Activated naive CD8-positive, alpha-beta T cell treated with anti-CD3 and anti-CD28 coated beads, Interleukin-2, amount 10 ng/mL, durations not matched to agents 7 days and 5 days (primary cell): ENCODE measurements at regions not wholly inside any gene's neighbourhood (a gene's known extent, or its start where the extent isn't known, plus 50 kb on each side); places are given as distances from the start of the nearest gene placed in this dataset.
"Not testable (repeated sequence)": the region's sequence is repeated elsewhere in the genome, so short reads cannot be mapped to it uniquely, and the experiment has no call there.

Experiments
- ATAC-seq: fragments of 150-1000 bp; cut with Tn5 transposase; one replicate; pipeline ENCODE4 v1.10.0; 2021; ENCODE audit warnings: low read depth, moderate library complexity
- POLR2A ChIA-PET: fragments of 350-600 bp; sonication (Branson Sonifier 250); formaldehyde crosslinking; loops from one replicate; lab custom pipeline; 2021; ENCODE audit warnings: antibody characterized with exemption; lab: Charles Lee
- DNase-seq: peaks from one replicate; pipeline ENCODE4 v3.0.0; 2021
- H3K27ac Mint-ChIP-seq: one replicate; pipeline ENCODE4 v1.8.0; 2022; ENCODE audit warnings: mild to moderate bottlenecking, mixed read lengths
- H3K27me3 Mint-ChIP-seq: one replicate; pipeline ENCODE4 v1.8.0; 2022; ENCODE audit warnings: mild to moderate bottlenecking, moderate library complexity, mixed read lengths
- H3K36me3 Mint-ChIP-seq: one replicate; pipeline ENCODE4 v1.8.0; 2021; ENCODE audit warnings: mild to moderate bottlenecking, mixed read lengths
- H3K4me1 Mint-ChIP-seq: one replicate; pipeline ENCODE4 v1.8.0; 2021; ENCODE audit warnings: mixed read lengths
- H3K4me3 Mint-ChIP-seq: one replicate; pipeline ENCODE4 v1.8.0; 2022; ENCODE audit warnings: mild to moderate bottlenecking, moderate library complexity, mixed read lengths
- H3K9me3 Mint-ChIP-seq: one replicate; pipeline ENCODE4 v1.8.0; 2021; ENCODE audit warnings: mixed read lengths

DNA sequence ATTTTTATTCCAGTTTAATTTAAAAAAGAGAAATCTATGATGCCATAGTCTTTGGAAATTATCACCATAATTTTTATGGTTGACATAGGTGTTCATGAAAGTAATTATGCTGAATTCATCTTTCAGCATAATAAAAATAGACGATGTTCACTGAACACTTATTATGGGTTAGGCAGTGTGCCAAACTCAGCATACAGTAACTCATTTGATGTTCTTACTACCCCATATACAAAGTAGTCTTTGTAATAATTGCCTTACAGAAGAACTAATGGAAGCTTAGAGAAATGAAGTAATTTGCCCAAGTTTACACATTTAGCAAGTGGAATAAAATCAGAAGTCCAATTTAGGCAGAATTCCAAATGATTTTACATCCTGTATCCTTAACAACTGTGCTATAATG is 852.2 kb upstream of the GOT2 start:
- DNase-seq, result no peak
- POLR2A ChIA-PET, result no interaction called here
- no peaks in the 10 kb centered on the region for H3K4me1 Mint-ChIP-seq
- peaks cover 2% of the 10 kb centered on the region for H3K9me3 Mint-ChIP-seq
- H3K27me3 Mint-ChIP-seq, result no peaks in the 10 kb centered on the region
- H3K36me3 Mint-ChIP-seq, result no peaks in the 10 kb centered on the region
- no peak for ATAC-seq
- H3K27ac Mint-ChIP-seq, result no peak overlapping the region
- no peak overlapping the region for H3K4me3 Mint-ChIP-seq

DNA sequence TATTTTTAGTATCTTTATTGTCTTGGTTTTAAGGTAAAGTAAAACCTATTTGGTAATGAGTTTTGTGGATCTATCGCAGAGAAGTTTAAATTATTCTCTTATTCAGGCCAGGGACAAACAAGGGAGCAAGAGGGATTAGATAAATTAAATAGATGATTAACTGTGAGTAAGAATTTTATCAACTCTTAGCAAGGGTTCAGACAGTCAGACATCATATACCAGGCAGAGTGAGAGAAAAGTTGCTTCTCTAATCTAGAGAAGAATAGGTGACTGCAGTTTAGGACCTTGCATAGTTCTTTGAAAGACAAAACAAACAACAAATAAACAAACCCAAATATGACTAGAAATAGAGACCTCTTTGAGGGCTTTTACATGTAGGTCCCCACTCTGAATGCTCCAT is 840.2 kb upstream of the GOT2 start:
- Mint-ChIP-seq H3K27me3 (no peaks in the 10 kb centered on the region), H3K27ac (no peak overlapping the region), H3K4me1 (no peaks in the 10 kb centered on the region), H3K4me3 (no peak overlapping the region), H3K9me3 (no peaks in the 10 kb centered on the region), H3K36me3 (no peaks in the 10 kb centered on the region)
- DNase-seq, result no peak
- POLR2A ChIA-PET, result no interaction called here
- ATAC-seq, result no peak

DNA sequence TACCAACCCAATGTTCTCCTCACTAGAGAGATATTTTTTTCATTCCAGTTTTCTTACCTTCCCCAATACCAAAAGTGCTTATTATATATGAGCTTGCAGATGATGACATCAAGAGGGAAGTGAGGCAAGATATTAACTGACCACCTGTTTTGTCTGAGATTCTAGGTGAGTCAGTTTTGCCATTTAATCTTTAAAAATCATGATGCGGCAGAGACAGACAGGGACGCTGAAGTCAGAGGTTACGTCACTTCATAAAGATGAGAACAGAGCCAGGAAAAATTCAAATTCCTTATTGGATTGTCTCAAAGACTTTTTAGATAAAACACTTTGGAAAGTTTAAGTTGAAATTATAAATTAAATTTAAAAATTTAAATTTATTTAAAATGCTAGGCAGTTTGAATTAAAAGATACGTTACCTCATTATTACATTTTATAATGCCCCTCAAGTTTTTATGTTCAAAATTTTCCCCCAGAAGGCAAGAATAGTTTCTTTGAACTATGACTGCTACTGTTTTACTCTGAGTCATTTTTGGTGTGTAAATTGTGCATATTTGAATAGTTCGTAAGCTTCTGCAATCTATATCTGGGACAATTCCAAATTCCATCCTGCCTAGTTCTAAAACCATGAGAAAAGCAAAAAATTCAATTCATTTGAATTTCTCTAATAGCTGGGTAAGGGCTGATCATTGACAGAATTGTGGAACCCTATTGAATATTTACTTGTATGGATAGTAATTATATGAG is 839.6 kb upstream of the GOT2 start:
- Mint-ChIP-seq H3K36me3 (no peaks in the 10 kb centered on the region), H3K4me1 (no peaks in the 10 kb centered on the region), H3K27ac (no peak overlapping the region), H3K9me3 (no peaks in the 10 kb centered on the region), H3K27me3 (no peaks in the 10 kb centered on the region), H3K4me3 (no peak overlapping the region)
- ATAC-seq (no peak), DNase-seq (no peak)
- POLR2A ChIA-PET, result no interaction called here

DNA sequence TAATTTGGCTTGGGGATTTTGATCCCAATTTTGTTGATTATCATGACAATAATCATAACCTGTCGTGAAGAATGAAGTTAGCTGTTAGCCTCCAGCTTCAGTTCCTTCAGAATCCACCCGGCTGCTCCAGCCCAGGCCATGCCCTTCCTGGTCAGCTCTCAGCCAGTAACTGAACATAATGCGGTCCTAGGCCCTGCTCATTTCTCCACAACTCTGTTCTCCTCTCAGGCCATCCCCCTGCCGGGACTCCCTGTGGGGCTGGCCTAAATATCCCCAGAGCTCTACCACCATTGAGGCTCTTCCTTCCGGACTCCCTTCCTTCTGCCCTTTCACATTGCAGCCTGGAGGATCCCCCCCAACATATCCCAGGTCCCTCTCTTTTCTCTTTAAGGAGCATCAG is 833.4 kb upstream of the GOT2 start:
- no peak overlapping the region for H3K4me3 Mint-ChIP-seq
- no peaks in the 10 kb centered on the region for H3K27me3 Mint-ChIP-seq
- H3K4me1 Mint-ChIP-seq, result no peaks in the 10 kb centered on the region
- H3K9me3 Mint-ChIP-seq, result peaks cover 2% of the 10 kb centered on the region
- POLR2A ChIA-PET, result no interaction called here
- no peak for DNase-seq
- H3K36me3 Mint-ChIP-seq, result no peaks in the 10 kb centered on the region
- no peak for ATAC-seq
- no peak overlapping the region for H3K27ac Mint-ChIP-seq

DNA sequence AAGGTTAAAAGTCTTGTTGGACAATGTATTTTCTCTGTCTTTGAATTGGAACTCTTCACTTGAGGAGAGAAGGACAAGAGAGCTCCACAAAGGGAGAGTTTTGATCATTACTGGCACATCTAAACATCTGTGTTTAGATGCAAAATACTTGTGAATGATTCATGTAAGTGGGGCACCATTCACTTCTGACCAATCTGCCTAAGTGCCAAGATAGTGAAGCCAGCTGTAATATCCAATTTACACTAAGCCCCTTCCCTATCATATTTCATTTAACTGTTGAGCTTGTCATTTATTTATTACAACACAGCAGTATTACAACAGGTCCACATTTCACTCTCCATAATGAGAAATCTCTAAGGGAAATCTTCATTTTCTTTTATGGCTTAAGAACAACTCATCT is 832.3 kb upstream of the GOT2 start:
- no peak overlapping the region for H3K4me3 Mint-ChIP-seq
- POLR2A ChIA-PET, result no interaction called here
- peaks cover 2% of the 10 kb centered on the region for H3K9me3 Mint-ChIP-seq
- DNase-seq (no peak), ATAC-seq (no peak)
- no peaks in the 10 kb centered on the region for H3K4me1 Mint-ChIP-seq
- H3K27ac Mint-ChIP-seq, result no peak overlapping the region
- H3K27me3 Mint-ChIP-seq, result no peaks in the 10 kb centered on the region
- H3K36me3 Mint-ChIP-seq, result no peaks in the 10 kb centered on the region

DNA sequence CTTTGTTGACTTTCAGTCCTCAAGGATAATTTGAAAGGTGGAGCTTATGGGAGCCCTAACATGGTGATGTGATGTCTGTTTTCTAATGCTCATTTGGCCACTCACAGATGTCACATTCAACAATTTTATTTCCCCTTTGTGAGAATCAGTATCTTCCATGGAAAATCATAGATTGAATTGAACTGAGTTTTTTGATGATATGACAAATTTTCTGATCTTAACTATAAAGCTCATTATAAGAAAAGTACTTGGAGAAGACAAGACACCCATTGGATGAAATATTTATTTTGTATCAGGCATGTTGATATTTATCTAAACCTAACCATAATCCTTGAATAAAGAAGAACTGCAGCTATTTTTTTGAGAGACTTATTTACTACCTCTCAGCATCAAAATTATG is 824.6 kb upstream of the GOT2 start:
- Mint-ChIP-seq H3K36me3 (no peaks in the 10 kb centered on the region), H3K4me3 (no peak overlapping the region), H3K27ac (no peak overlapping the region), H3K9me3 (no peaks in the 10 kb centered on the region), H3K4me1 (no peaks in the 10 kb centered on the region), H3K27me3 (no peaks in the 10 kb centered on the region)
- DNase-seq (no peak), ATAC-seq (no peak)
- POLR2A ChIA-PET, result no interaction called here

DNA sequence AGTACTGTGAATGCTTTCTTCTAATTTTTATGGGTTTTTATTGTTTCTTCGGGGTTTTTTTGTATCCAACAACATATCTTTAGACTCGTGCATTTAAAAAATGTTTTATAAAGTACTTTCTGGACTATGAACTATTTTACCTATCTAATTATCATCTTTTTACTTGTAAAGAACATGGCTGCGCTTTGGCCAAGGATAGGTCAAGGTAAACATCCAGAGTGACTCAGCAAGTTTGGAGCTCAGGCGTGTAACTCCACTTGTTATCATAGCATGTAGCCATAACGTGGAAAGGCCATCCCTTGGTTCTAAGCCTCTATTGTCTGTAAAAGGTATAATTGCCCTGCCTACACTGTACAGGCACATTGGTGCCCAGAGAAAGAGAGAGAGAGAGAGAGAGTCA is 818.0 kb upstream of the GOT2 start:
- H3K36me3 Mint-ChIP-seq, result no peaks in the 10 kb centered on the region
- H3K4me3 Mint-ChIP-seq, result no peak overlapping the region
- ATAC-seq (no peak), DNase-seq (no peak)
- peaks cover 1% of the 10 kb centered on the region for H3K27me3 Mint-ChIP-seq
- POLR2A ChIA-PET, result no interaction called here
- no peaks in the 10 kb centered on the region for H3K4me1 Mint-ChIP-seq
- no peak overlapping the region for H3K27ac Mint-ChIP-seq
- H3K9me3 Mint-ChIP-seq, result peaks cover 1% of the 10 kb centered on the region

DNA sequence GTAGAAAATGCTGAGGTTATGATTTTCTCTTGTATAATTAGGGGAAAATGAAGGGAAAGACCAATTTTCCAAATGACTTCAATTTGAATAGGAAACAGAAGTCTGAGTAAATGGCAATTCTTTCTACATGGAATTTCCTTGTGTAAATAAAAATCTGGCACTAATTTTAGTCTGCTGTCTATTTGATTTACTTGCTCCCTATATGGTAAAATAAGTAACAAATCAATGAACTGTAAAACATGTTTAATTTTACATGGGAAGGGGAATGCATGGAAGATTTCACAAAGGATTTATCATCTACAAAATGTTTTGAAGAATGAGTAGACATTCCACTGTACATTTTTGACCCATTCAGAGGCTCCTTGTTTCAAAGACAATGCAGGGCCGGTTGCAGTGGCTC is 811.6 kb upstream of the GOT2 start:
- POLR2A ChIA-PET, result no interaction called here

DNA sequence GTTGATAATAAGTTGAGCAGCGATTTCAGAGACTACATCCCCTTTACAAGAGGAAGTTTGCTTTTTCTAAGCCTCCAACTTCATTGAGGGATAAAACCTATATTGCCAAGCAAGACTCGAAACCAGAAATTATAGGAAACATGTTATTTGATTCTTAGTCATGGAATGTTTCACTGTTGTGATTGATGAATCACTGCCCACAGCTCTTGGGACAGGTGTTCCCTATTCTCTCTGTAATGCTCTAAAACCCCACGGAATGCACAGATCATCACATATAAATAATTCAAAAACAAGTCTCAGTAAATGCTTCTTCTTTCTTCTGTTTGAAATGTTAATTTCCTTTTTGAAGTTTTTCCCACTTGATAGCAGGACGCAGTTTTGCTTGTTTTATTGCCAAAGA is 809.5 kb upstream of the GOT2 start:
- H3K36me3 Mint-ChIP-seq, result no peaks in the 10 kb centered on the region
- peaks cover 1% of the 10 kb centered on the region for H3K9me3 Mint-ChIP-seq
- peaks cover 1% of the 10 kb centered on the region for H3K27me3 Mint-ChIP-seq
- H3K4me3 Mint-ChIP-seq, result no peak overlapping the region
- H3K4me1 Mint-ChIP-seq, result no peaks in the 10 kb centered on the region
- ATAC-seq (no peak), DNase-seq (no peak)
- no peak overlapping the region for H3K27ac Mint-ChIP-seq
- POLR2A ChIA-PET, result no interaction called here

More for the DNA sequence above, 811.6 kb upstream of the GOT2 start:
- Mint-ChIP-seq H3K4me3 (no peak overlapping the region), H3K27ac (no peak overlapping the region), H3K27me3 (peaks cover 1% of the 10 kb centered on the region), H3K36me3 (no peaks in the 10 kb centered on the region), H3K9me3 (peaks cover 1% of the 10 kb centered on the region), H3K4me1 (no peaks in the 10 kb centered on the region)
- ATAC-seq (no peak), DNase-seq (no peak)

DNA sequence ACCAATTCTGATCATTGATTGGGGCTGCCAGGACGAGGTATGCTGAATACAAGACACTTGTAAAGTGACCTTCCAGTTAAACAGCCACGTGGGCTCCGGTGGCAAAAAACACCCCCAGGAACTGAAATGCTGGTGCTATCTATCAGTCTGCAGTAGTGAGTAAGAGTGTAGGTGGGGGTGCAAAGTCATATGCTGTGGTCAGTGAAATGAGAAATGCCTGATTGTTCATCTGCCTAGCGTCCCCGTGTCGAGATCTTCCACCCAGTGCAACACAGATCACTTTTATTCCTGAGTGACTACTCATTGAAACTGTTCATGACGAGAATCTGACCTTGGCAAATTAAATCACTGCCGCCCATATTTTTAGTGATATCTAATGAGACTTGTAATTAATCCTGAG is 806.5 kb upstream of the GOT2 start:
- no peaks in the 10 kb centered on the region for H3K4me1 Mint-ChIP-seq
- no peaks in the 10 kb centered on the region for H3K9me3 Mint-ChIP-seq
- POLR2A ChIA-PET, result no interaction called here
- H3K36me3 Mint-ChIP-seq, result no peaks in the 10 kb centered on the region
- no peak overlapping the region for H3K4me3 Mint-ChIP-seq
- ATAC-seq (no peak), DNase-seq (no peak)
- H3K27ac Mint-ChIP-seq, result no peak overlapping the region
- no peaks in the 10 kb centered on the region for H3K27me3 Mint-ChIP-seq

DNA sequence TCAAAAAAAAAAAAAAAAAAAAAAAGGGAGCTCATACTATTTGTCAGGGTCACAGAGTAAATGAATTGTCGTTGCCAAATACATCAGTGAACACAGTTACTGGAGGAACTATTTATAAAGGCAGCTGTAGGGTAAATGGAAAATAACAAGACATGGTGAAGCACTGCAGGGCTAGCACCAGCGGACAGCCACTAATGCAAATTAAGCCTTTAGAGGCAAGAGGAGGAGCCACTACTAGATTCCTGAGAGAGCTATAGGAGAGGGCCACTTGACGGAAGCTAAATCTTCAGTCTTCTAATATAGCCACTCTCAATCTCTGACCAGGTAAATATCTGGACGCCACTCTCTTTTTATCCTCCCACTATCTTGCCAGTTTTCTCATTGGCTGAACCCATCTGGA is 801.2 kb upstream of the GOT2 start:
- H3K36me3 Mint-ChIP-seq, result no peaks in the 10 kb centered on the region
- H3K9me3 Mint-ChIP-seq, result no peaks in the 10 kb centered on the region
- ATAC-seq (no peak), DNase-seq (no peak)
- H3K4me1 Mint-ChIP-seq, result no peaks in the 10 kb centered on the region
- H3K4me3 Mint-ChIP-seq, result no peak overlapping the region
- H3K27me3 Mint-ChIP-seq, result no peaks in the 10 kb centered on the region
- POLR2A ChIA-PET, result no interaction called here
- H3K27ac Mint-ChIP-seq, result no peak overlapping the region

DNA sequence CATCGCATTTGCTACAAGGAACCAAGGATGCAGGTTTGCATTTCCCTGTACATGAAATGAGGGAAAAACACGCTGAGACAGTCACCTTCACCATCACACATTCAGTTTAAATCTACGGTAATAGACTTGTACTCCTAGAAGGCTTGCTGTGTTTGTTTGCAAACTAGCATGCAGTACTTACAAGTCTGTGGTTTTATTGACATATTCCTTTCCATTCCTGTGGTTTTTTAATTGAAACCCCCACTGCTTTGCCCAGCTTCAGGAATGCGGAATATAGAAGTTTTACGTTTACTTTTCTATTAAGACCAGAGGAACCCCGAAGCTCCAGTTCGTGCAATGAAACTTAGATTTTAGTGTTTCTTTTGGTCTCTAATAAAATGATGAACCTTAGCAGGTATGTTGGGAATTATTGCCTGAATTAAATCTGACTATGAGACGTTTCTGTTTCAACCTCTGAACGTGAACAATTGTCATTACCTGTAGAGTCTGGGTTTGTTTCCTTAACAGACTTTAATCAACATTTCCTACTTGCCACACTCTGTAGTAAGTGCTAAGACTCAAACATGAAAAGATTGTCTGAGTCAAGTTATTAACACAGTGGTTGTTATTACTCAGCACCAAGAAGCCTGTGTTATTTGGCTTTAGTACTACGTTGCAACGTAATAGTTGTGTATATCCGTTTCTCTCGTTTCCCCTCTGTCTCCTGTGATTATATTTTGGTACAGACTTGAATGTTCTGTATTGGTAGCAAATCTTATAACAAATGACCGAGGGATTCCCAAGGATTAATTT is 793.3 kb upstream of the GOT2 start:
- POLR2A ChIA-PET, result no interaction called here
- Mint-ChIP-seq H3K4me3 (no peak overlapping the region), H3K36me3 (no peaks in the 10 kb centered on the region), H3K9me3 (no peaks in the 10 kb centered on the region), H3K27ac (no peak overlapping the region), H3K4me1 (no peaks in the 10 kb centered on the region), H3K27me3 (no peaks in the 10 kb centered on the region)
- DNase-seq (no peak), ATAC-seq (no peak)

DNA sequence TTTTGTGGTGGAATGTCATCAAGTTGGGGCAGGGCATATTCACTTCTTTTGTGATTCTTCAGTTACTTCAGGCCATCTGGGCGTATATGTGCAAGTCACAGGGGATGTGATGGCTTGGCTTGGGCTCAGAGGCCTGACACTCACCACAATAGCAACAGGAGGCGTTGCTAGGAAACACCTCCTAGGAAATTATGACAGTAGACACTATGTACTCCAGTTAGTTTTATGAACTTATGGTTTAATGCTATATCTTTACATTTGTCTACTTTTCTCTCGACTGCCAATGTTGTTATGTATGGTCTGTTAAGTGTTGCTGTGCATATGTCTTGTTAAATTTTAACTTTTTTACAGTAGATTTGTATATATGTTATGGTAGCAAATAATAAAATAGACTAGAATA is 788.7 kb upstream of the GOT2 start:
- H3K4me3 Mint-ChIP-seq, result no peak overlapping the region
- no peaks in the 10 kb centered on the region for H3K27me3 Mint-ChIP-seq
- ATAC-seq (no peak), DNase-seq (no peak)
- POLR2A ChIA-PET, result no interaction called here
- H3K36me3 Mint-ChIP-seq, result no peaks in the 10 kb centered on the region
- no peaks in the 10 kb centered on the region for H3K9me3 Mint-ChIP-seq
- no peak overlapping the region for H3K27ac Mint-ChIP-seq
- peaks cover 1% of the 10 kb centered on the region for H3K4me1 Mint-ChIP-seq

DNA sequence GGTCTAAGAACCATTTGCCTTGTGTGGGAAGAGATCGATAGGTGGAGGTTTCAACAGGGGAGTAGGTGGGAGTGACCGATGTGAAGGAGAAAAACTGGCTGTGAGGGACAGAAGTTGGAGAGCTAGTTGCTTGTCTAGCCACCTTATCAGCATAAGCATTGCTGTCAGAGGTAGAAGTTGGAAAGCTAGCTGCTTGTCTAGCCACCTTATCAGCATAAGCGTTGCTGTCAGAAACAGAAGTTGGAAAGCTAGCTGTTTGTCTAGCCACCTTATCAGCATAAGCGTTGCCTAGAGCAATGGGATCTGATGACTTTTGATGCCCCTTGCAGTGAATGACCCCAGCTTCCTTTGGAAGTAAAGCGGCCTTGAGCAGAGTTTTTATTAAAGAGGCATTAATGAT is 784.6 kb upstream of the GOT2 start:
- ATAC-seq, H3K4me3 Mint-ChIP-seq, POLR2A ChIA-PET, DNase-seq, H3K9me3 Mint-ChIP-seq, H3K36me3 Mint-ChIP-seq, H3K27ac Mint-ChIP-seq, H3K27me3 Mint-ChIP-seq, H3K4me1 Mint-ChIP-seq: not testable (repeated sequence)
